ENCODE measurements at regions not wholly inside any gene's neighbourhood (a gene's known extent, or its start where the extent isn't known, plus 50 kb on each side); places are given as distances from the start of the nearest gene placed in this dataset.

DNA sequence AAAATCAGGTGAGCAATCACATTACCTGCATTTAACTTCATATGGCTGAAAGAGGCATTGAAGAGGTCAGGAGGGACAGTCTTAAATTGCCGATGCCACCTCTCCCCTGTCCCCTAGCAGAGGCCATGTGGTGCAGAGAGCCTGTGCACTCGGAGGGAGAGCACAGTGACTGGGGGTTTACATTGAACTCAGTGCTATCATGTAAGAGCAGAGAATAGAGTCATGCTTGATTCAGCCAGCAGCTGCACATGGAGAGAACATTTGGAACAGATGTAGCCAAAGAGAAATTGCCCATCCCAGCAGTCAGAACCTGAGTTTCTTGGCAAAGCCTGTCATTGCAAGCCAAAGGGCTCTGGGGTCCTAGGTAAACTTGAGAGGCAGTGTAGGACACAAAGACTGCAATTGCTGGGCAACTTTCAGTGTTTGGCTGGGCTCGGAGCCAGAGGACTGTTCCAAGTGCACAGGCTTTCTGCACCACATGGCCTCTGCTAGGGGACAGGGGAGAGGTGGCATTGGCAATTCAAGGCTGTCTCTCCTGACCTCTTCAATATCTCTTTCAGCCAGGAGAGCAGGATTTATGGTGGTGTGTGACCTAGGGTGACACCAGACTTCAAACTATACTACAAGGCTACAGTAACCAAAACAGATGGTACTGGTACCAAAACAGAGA, 267.1 kb downstream of the REEP3 start:
- Histone ChIP-seq H3K27ac (no peak overlapping the region), H3K4me1 (peaks cover 0 to 6% (median 3%) of the 10 kb centered on the region in 4 donors), H3K9me3 (peaks cover 0 to 2% (median 0%) of the 10 kb centered on the region in 3 donors), H3K27me3 (no peaks in the 10 kb centered on the region), H3K36me3 (no peaks in the 10 kb centered on the region), H3K4me3 (no peak overlapping the region)
- intact Hi-C loops (cut with DNase I; ENCODE audit: low total_unique reads): no loop called here
- no peak for DNase-seq
- TF ChIP-seq, protein P1, sequence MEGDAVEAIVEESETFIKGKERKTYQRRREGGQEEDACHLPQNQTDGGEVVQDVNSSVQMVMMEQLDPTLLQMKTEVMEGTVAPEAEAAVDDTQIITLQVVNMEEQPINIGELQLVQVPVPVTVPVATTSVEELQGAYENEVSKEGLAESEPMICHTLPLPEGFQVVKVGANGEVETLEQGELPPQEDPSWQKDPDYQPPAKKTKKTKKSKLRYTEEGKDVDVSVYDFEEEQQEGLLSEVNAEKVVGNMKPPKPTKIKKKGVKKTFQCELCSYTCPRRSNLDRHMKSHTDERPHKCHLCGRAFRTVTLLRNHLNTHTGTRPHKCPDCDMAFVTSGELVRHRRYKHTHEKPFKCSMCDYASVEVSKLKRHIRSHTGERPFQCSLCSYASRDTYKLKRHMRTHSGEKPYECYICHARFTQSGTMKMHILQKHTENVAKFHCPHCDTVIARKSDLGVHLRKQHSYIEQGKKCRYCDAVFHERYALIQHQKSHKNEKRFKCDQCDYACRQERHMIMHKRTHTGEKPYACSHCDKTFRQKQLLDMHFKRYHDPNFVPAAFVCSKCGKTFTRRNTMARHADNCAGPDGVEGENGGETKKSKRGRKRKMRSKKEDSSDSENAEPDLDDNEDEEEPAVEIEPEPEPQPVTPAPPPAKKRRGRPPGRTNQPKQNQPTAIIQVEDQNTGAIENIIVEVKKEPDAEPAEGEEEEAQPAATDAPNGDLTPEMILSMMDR (IDR thresholded peaks at IDR 0.05): no peak

DNA sequence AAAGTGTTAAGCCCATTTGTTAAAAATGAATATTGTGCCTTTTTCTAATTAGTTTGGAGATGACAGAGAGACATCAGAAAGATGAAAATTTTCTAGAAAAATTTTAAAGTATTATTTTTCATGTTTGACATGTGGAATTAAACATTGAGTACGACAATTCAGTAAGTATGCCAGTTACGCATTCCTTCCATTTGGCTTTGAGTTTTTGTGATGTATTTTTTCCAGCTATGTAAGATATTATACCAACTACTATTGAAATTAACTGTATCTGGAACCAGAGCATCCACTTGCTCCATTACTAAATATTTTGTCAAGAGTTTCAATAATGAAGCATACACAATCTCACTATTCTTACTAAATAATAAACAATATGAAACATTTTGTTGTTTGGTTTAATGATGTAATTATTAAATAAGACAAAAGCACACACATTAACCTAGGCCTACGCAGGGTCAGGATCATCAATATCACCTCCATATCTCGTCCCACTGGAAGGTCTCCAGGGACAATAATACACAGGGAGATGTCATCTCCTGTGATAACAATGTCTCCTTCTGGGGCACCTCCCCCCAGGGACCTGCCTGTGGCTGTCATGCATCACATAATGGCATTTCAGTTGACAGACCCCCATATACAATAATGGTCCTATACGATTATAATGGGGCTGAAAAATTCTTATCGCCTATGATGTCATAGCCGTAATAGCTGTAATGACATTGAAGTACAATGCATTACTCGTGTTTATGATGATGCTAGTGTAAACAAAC, 274.1 kb downstream of the REEP3 start:
- Histone ChIP-seq H3K27ac (no peak overlapping the region), H3K4me3 (no peak overlapping the region), H3K36me3 (no peaks in the 10 kb centered on the region), H3K4me1 (peaks cover 0 to 15% (median 0%) of the 10 kb centered on the region in 4 donors), H3K27me3 (no peaks in the 10 kb centered on the region), H3K9me3 (peaks cover 0 to 3% (median 0%) of the 10 kb centered on the region in 3 donors)
- TF ChIP-seq, protein P1 (IDR thresholded peaks at IDR 0.05): no peak
- intact Hi-C loops (cut with DNase I; ENCODE audit: low total_unique reads): no loop called here
- no peak for DNase-seq

DNA sequence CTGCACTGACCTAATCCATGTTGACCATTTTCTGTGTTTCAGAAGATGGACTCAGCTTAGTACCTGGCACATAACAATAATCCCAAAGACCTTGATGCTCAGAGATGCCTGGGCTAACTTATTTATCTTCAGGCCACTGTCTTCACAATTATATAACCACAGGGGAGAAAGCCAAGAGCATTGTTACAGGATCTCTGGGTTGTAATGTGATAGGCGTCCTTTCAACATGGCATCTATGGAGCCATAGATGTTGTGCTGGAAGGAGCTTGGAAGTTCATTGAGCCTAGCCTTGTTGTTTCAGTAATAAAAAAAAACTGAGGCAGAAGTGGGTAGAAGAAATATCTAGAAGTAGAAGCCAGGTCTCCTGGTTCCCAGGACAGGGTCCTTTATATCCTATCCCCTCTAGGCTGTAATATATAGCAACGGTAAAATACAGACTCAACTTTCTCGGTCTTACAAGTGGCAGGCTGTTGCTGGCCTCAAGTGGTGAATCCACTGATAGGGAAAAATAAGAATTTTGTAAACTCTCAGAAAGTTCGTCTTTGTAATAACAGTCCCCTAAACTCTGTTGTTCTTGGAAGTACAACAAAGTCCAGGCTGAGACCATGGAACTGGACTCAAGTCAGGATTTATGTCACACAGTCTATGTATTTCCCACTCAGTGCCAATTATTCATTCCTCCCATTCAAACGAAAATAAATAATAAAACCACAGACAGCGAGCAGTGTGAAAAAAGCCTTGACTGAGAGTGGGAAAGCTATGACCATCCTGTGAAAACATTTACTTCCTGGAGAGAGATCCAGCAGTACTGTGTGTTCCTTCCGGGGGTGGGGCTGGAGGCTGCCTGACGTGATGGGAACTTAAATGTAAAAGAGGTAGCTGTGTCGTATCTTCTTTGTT, 277.6 kb downstream of the REEP3 start:
- intact Hi-C loops (cut with DNase I; ENCODE audit: low total_unique reads): no loop called here
- Histone ChIP-seq H3K4me1 (peaks cover 0 to 30% (median 3%) of the 10 kb centered on the region in 4 donors), H3K36me3 (no peaks in the 10 kb centered on the region), H3K4me3 (peak overlapping the region; percentile 17 to 28), H3K27ac (peak overlapping the region; percentile 59 to 68), H3K9me3 (no peaks in the 10 kb centered on the region), H3K27me3 (no peaks in the 10 kb centered on the region)
- TF ChIP-seq, protein P1 (IDR thresholded peaks at IDR 0.05): peak in 1 of 2 experiments; percentile 20
- peak; percentile 83 to 85 for DNase-seq

DNA sequence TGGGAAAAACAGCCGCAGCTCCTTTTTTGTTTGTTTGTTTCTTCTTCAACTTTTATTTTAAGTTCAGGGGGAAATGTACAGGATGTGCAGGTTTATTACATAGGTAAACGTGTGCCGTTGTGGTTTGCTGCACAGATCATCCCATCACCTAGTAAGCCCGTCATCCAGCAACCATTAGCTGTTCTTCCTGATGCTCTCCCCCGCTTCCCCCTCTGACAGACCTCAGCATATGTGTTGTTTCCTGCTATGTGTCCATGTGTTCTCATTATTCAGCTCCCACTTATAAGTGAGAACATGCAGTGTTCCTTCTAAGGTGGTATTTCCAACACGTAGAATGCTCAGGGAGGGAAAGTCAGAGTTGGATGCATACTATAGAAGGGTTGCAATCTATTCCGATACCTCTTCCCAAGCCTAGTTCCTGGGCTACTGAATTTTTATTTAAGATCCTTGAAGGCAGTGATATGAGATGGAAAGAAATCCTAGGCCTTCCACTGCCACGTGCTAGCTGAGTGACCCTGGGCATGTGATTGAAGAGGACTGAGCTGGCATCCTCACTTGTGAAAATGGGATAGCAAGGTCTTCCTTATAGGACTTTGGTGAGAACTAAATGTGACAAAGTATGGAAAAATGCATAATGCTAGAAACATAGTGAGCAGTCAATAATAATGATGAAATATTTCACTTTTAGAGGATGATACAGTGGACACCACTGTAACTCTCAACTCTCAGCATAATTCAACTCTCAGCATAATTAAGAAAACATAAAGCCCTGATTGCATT, 278.5 kb downstream of the REEP3 start:
- Histone ChIP-seq H3K4me3 (peak overlapping the region; percentile 17 to 28), H3K27me3 (no peaks in the 10 kb centered on the region), H3K4me1 (peaks cover 0 to 30% (median 3%) of the 10 kb centered on the region in 4 donors), H3K27ac (peak overlapping the region; percentile 59 to 68), H3K9me3 (no peaks in the 10 kb centered on the region), H3K36me3 (no peaks in the 10 kb centered on the region)
- no peak for DNase-seq
- TF ChIP-seq, protein P1 (IDR thresholded peaks at IDR 0.05): no peak
- intact Hi-C loops (cut with DNase I; ENCODE audit: low total_unique reads): loop anchor here (5.0 kb wide), 1 partner anchor 77 kb away; no protein-coding TSS in a partner anchor

DNA sequence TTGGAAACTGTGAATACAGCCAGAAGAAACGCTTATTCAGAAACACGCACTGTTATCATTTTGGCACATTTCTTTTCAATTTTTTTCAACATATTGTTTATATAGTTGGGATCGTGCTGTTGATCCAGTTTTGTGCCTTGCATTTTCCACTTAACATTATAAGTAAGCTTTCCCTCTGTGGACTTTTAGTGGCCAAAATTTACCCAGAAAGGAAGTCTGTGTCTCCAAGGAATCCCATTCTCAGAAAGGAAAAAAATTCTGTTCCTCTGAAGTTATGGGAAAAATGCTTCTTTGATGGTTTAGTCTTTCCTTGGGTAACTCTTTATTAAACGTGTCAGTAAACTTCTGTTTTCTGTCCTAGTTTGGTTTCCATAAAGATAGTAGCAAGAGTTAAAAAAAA, 280.0 kb downstream of the REEP3 start:
- no peaks in the 10 kb centered on the region for H3K27me3 ChIP-seq
- TF ChIP-seq, protein P1 (IDR thresholded peaks at IDR 0.05): no peak
- peak overlapping the region; percentile 59 to 68 for H3K27ac ChIP-seq
- H3K4me3 ChIP-seq: no peak overlapping the region
- no peak for DNase-seq
- intact Hi-C loops (cut with DNase I; ENCODE audit: low total_unique reads): loop anchor here (5.0 kb wide), 1 partner anchor 79 kb away; no protein-coding TSS in a partner anchor
- peaks cover 0 to 30% (median 3%) of the 10 kb centered on the region in 4 donors for H3K4me1 ChIP-seq
- H3K9me3 ChIP-seq: no peaks in the 10 kb centered on the region
- H3K36me3 ChIP-seq: no peaks in the 10 kb centered on the region
